NCI-H748 treated with DMSO at 0.1 percent for 48 hours (cell line): ENCODE measurements at regions not wholly inside any gene's neighbourhood (a gene's known extent, or its start where the extent isn't known, plus 50 kb on each side); places are given as distances from the start of the nearest gene placed in this dataset.
"Not testable (repeated sequence)": the region's sequence is repeated elsewhere in the genome, so short reads cannot be mapped to it uniquely, and the experiment has no call there.

Source experiments
- DNase-seq: peaks from one replicate; lab custom pipeline; 2025; lab: John Stamatoyannopoulos, UW

- no peak for DNase-seq
Observed at GRCh38 chr18:30929718-30930117, 112.8 kb downstream of the DSC3 start.

- no peak for DNase-seq
Observed at GRCh38 chr18:30929065-30929464, 113.5 kb downstream of the DSC3 start.

- DNase-seq, result no peak
Observed at GRCh38 chr18:30927517-30928075, 114.9 kb downstream of the DSC3 start.

- no peak for DNase-seq
Observed at GRCh38 chr18:30927042-30927441, 115.5 kb downstream of the DSC3 start.

- DNase-seq, result no peak
Observed at GRCh38 chr18:30925795-30926194, 116.7 kb downstream of the DSC3 start.

- DNase-seq, result no peak
Observed at GRCh38 chr18:30920757-30921156, 121.8 kb downstream of the DSC3 start.

- DNase-seq, result no peak
Observed at GRCh38 chr18:30920351-30920750, 122.2 kb downstream of the DSC3 start.

GRCh38 chr18:30917651-30918050, 124.9 kb downstream of the DSC3 start:
- no peak for DNase-seq

- no peak for DNase-seq
Observed at GRCh38 chr18:30915336-30915988, 127.1 kb downstream of the DSC3 start.

GRCh38 chr18:30908381-30908780, 134.2 kb downstream of the DSC3 start:
- DNase-seq, result no peak

GRCh38 chr18:30903566-30903965, 139.0 kb downstream of the DSC3 start:
- no peak for DNase-seq

- DNase-seq, result no peak
Observed at GRCh38 chr18:30889519-30890301, 152.8 kb downstream of the DSC3 start.

GRCh38 chr18:30888344-30888743, 154.2 kb downstream of the DSC3 start:
- DNase-seq, result no peak

GRCh38 chr18:30886998-30887397, 155.5 kb downstream of the DSC3 start:
- DNase-seq, result no peak

GRCh38 chr18:30870466-30870865, 172.1 kb downstream of the DSC3 start:
- DNase-seq, result no peak

GRCh38 chr18:30862900-30863299, 179.6 kb downstream of the DSC3 start:
- DNase-seq, result no peak

GRCh38 chr18:30860741-30861140, 181.8 kb downstream of the DSC3 start:
- DNase-seq, result no peak

GRCh38 chr18:30859036-30859435, 183.5 kb downstream of the DSC3 start:
- DNase-seq, result no peak

- no peak for DNase-seq
Observed at GRCh38 chr18:30858560-30858959, 184.0 kb downstream of the DSC3 start.

GRCh38 chr18:30855762-30856161, 186.8 kb downstream of the DSC3 start:
- no peak for DNase-seq

- DNase-seq, result no peak
Observed at GRCh38 chr18:30852980-30853379, 189.6 kb downstream of the DSC3 start.

- no peak for DNase-seq
Observed at GRCh38 chr18:30852541-30852940, 190.0 kb downstream of the DSC3 start.

GRCh38 chr18:30839056-30839561, 203.4 kb downstream of the DSC3 start:
- not testable (repeated sequence) for DNase-seq
